ENCODE measurements at regions not wholly inside any gene's neighbourhood (a gene's known extent, or its start where the extent isn't known, plus 50 kb on each side); places are given as distances from the start of the nearest gene placed in this dataset.

- Histone ChIP-seq H3F3A (ENCODE audit: insufficient read depth, low read depth) (no peaks in the 10 kb centered on the region), H3K9me3 (ENCODE audit: insufficient read depth, low read depth) (no peaks in the 10 kb centered on the region), H3K79me2 (ENCODE audit: low read depth) (no peaks in the 10 kb centered on the region), H3K4me2 (no peak overlapping the region), H2AFZ (no peak overlapping the region), H3K27me3 (ENCODE audit: insufficient read depth, low read depth) (no peaks in the 10 kb centered on the region), H4K20me1 (ENCODE audit: insufficient read depth) (no peaks in the 10 kb centered on the region), H3K4me3 (no peak overlapping the region), H3K9me2 (ENCODE audit: insufficient read depth) (no peaks in the 10 kb centered on the region), H3K4me1 (replicated peaks; ENCODE audit: insufficient read depth) (no peaks in the 10 kb centered on the region), H3K27ac (no peak overlapping the region), H3K36me3 (ENCODE audit: low read depth) (no peaks in the 10 kb centered on the region)
- no peak; the same call in 1 of the 2 replicates for TF ChIP-seq CTCF (conservative IDR thresholded peaks at IDR 0.05)
- TF ChIP-seq EZH2 (IDR thresholded peaks at IDR 0.05; ENCODE audit: low read depth) = no peak
- intact Hi-C loops (cut with micrococcal nuclease; ENCODE audit: unreplicated experiment) = loop anchor here (10.0 kb wide), 1 partner anchor 225 kb away; no protein-coding TSS in a partner anchor
- ChIA-PET CTCF (no interaction called here), POLR2A (ENCODE audit: unreplicated experiment) (no interaction called here)
- no TSS peak for BruUV-seq (replicated peaks)
- peak in 1 of 2 experiments; percentile 0 for DNase-seq
Observed at GRCh38 chr18:64330161-64330560, 181.3 kb upstream of the LINC00305 start.

GRCh38 chr18:64322189-64322588, 173.3 kb upstream of the LINC00305 start:
- Histone ChIP-seq H2AFZ (no peak overlapping the region), H3K27me3 (ENCODE audit: insufficient read depth, low read depth) (no peaks in the 10 kb centered on the region), H3K79me2 (ENCODE audit: low read depth) (no peaks in the 10 kb centered on the region), H3K4me3 (no peak overlapping the region), H3K27ac (no peak overlapping the region), H3K4me1 (replicated peaks; ENCODE audit: insufficient read depth) (no peaks in the 10 kb centered on the region), H3K9me2 (ENCODE audit: insufficient read depth) (no peaks in the 10 kb centered on the region), H3K4me2 (no peak overlapping the region), H3F3A (ENCODE audit: insufficient read depth, low read depth) (no peaks in the 10 kb centered on the region), H4K20me1 (ENCODE audit: insufficient read depth) (no peaks in the 10 kb centered on the region), H3K9me3 (ENCODE audit: insufficient read depth, low read depth) (no peaks in the 10 kb centered on the region), H3K36me3 (ENCODE audit: low read depth) (no peaks in the 10 kb centered on the region)
- POLR2A ChIA-PET (ENCODE audit: unreplicated experiment) = no interaction called here
- CTCF ChIA-PET = no interaction called here
- no peak for DNase-seq
- TF ChIP-seq EZH2 (IDR thresholded peaks at IDR 0.05; ENCODE audit: low read depth) (no peak), CTCF (conservative IDR thresholded peaks at IDR 0.05) (no peak)
- no TSS peak for BruUV-seq (replicated peaks)
- intact Hi-C loops (cut with micrococcal nuclease; ENCODE audit: unreplicated experiment) = no loop called here

- no peak for TF ChIP-seq EZH2 (IDR thresholded peaks at IDR 0.05; ENCODE audit: low read depth)
- no peak for TF ChIP-seq CTCF (conservative IDR thresholded peaks at IDR 0.05)
- no peak overlapping the region for H3K4me2 ChIP-seq
- H3K79me2 ChIP-seq (ENCODE audit: low read depth) = no peaks in the 10 kb centered on the region
- no peaks in the 10 kb centered on the region for H3K27me3 ChIP-seq (ENCODE audit: insufficient read depth, low read depth)
- ChIA-PET POLR2A (ENCODE audit: unreplicated experiment) (no interaction called here), CTCF (no interaction called here)
- H3F3A ChIP-seq (ENCODE audit: insufficient read depth, low read depth) = no peaks in the 10 kb centered on the region
- intact Hi-C loops (cut with micrococcal nuclease; ENCODE audit: unreplicated experiment) = no loop called here
- no peaks in the 10 kb centered on the region for H3K9me2 ChIP-seq (ENCODE audit: insufficient read depth)
- H3K36me3 ChIP-seq (ENCODE audit: low read depth) = no peaks in the 10 kb centered on the region
- no TSS peak for BruUV-seq (replicated peaks)
- no peaks in the 10 kb centered on the region for H4K20me1 ChIP-seq (ENCODE audit: insufficient read depth)
- no peaks in the 10 kb centered on the region for H3K9me3 ChIP-seq (ENCODE audit: insufficient read depth, low read depth)
- DNase-seq = no peak
- H2AFZ ChIP-seq = no peak overlapping the region
- H3K4me1 ChIP-seq (replicated peaks; ENCODE audit: insufficient read depth) = no peaks in the 10 kb centered on the region
- no peak overlapping the region for H3K27ac ChIP-seq
- H3K4me3 ChIP-seq = no peak overlapping the region
Observed at GRCh38 chr18:64318547-64318946, 169.7 kb upstream of the LINC00305 start.

Data from PC-9 (cell line).